Liver (tissue), 3 donors: ENCODE measurements at regions not wholly inside any gene's neighbourhood (a gene's known extent, or its start where the extent isn't known, plus 50 kb on each side); places are given as distances from the start of the nearest gene placed in this dataset.

Experiments used
- ATF3 ChIP-seq: IDR thresholded peaks from 2 replicates; pipeline ENCODE4 v1.6.1; 2016; ENCODE audit warnings: antibody characterized with exemption
- CTCF ChIP-seq: fragments of 150-350 bp; IDR thresholded peaks from 2 replicates; pipeline ENCODE4 v1.5.1; 2017; ENCODE audit warnings: improper control_type of control experiment, low read depth, low read length; ENCODE audit not compliant: missing input control
- FOXA1 ChIP-seq: IDR thresholded peaks from 2 replicates; pipeline ENCODE4 v1.6.1; 2016; ENCODE audit warnings: antibody characterized with exemption
- GABPA ChIP-seq, 2 donors: IDR thresholded peaks in 1 of 2; conservative IDR thresholded peaks in 1 of 2; 2 replicates each; pipeline ENCODE4 v1.6.1; 2016; ENCODE audit warnings: antibody characterized with exemption in 2 of 2, mild to moderate bottlenecking in 1 of 2, moderate library complexity in 1 of 2
- MAX ChIP-seq: IDR thresholded peaks from 2 replicates; pipeline ENCODE4 v1.6.1; 2016; ENCODE audit warnings: antibody characterized with exemption
- RAD21 ChIP-seq, 2 donors: IDR thresholded peaks; 2 replicates each; pipeline ENCODE4 v1.6.1; 2016; ENCODE audit warnings: antibody characterized with exemption in 2 of 2, mild to moderate bottlenecking in 2 of 2
- YY1 ChIP-seq: IDR thresholded peaks from 2 replicates; pipeline ENCODE4 v1.6.1; 2016; ENCODE audit warnings: antibody characterized with exemption, mild to moderate bottlenecking
- ZBTB33 ChIP-seq: IDR thresholded peaks from 2 replicates; pipeline ENCODE4 v1.6.1; 2016; ENCODE audit warnings: antibody characterized with exemption
- donor health status: healthy.
- donor health status: healthy.

GRCh38 chr11:128161436-128161835 lies 425.9 kb downstream of the ETS1 start:
- TF ChIP-seq CTCF (no peak), RAD21 (IDR thresholded peaks at IDR 0.05) (no peak), FOXA1 (no peak), ZBTB33 (no peak), MAX (no peak), YY1 (no peak), GABPA (IDR thresholded peaks at IDR 0.05 in 1 of 2, conservative IDR thresholded peaks at IDR 0.05 in 1 of 2) (no peak), ATF3 (no peak)
